Vagina (tissue), 2 donors: ENCODE measurements at regions not wholly inside any gene's neighbourhood (a gene's known extent, or its start where the extent isn't known, plus 50 kb on each side); places are given as distances from the start of the nearest gene placed in this dataset.

Source experiments
- DNase-seq, 2 donors: peaks; one replicate each; pipeline ENCODE4 v3.0.0-alpha.2; 2017; ENCODE audit errors: extremely low spot score in 2 of 2
- H3K27ac ChIP-seq: fragments of 200-600 bp; sonication (generic); one replicate; pipeline ENCODE4 v1.5.1; 2019
- H3K27me3 ChIP-seq: fragments of 200-600 bp; sonication (generic); one replicate; pipeline ENCODE4 v1.5.1; 2019
- H3K36me3 ChIP-seq, 2 donors: fragments of 200-600 bp; sonication (generic); one replicate each; pipeline ENCODE4 v1.5.1; 2017 to 2019
- H3K4me1 ChIP-seq: fragments of 200-600 bp; sonication (generic); one replicate; pipeline ENCODE4 v1.5.1; 2019
- H3K4me3 ChIP-seq, 2 donors: fragments of 200-600 bp; sonication (generic); 1 replicate in 1 of 2; 2 replicates in 1 of 2; pipeline ENCODE4 v1.5.1; 2016 to 2019
- H3K9me3 ChIP-seq: fragments of 200-600 bp; sonication (generic); one replicate; pipeline ENCODE4 v1.5.1; 2019
- POLR2A ChIP-seq, 2 donors: fragments of 450-650 bp; IDR thresholded peaks; one replicate each; pipeline ENCODE4 v1.6.1; 2017; ENCODE audit warnings: antibody characterized with exemption in 2 of 2, mild to moderate bottlenecking in 2 of 2, moderate library complexity in 2 of 2
- POLR2AphosphoS5 ChIP-seq, 2 donors: sonication (generic); formaldehyde crosslinking; IDR thresholded peaks; one replicate each; pipeline ENCODE4 v1.9.0; 2017; ENCODE audit warnings: antibody characterized with exemption in 2 of 2, mild to moderate bottlenecking in 2 of 2, low read depth in 1 of 2; ENCODE audit not compliant: insufficient read depth in 1 of 2
- intact Hi-C: fragments of 100-400 bp; cut with DNase I; formaldehyde crosslinking; loops from one replicate; pipeline ENCODE4 v1.15.1; 2023
- TF ChIP-seq, protein P1 (sequence below), 3 experiments: fragments of 450-650 bp in 2 of 3; fragments of 200-600 bp in 1 of 3; sonication (generic) in 1 of 3; IDR thresholded peaks; one replicate each; pipeline ENCODE4 v1.5.1; 2017 to 2019; ENCODE audit warnings: antibody characterized with exemption in 3 of 3, mild to moderate bottlenecking in 2 of 3, moderate library complexity in 2 of 3

DNA sequence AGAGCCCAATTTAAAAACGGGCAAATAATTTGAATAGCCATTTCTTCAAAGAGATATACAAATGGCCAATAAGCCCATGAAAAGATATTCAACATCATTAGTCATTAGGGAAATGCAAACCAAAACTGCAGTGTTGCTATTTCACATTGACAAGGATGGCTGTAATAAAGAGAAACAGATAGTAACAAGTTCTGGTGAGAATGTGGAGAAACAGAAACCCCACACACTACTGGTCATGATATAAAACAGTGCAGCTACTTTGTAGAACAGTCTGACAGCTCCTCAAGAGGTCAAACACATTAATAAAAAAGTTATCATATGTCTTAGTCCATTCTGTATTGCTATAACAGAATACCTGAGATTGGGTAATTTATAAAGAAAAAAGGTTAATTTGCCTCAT, 237.0 kb upstream of the GRAMD2B start:
- H3K36me3 ChIP-seq = no peaks in the 10 kb centered on the region
- no peak overlapping the region for H3K4me3 ChIP-seq
- no peaks in the 10 kb centered on the region for H3K4me1 ChIP-seq
- no peak overlapping the region for H3K27ac ChIP-seq
- TF ChIP-seq POLR2A (IDR thresholded peaks at IDR 0.05) (no peak), POLR2AphosphoS5 (IDR thresholded peaks at IDR 0.05; ENCODE audit: insufficient read depth in 1 of 2, low read depth in 1 of 2) (no peak)
- TF ChIP-seq, protein P1, sequence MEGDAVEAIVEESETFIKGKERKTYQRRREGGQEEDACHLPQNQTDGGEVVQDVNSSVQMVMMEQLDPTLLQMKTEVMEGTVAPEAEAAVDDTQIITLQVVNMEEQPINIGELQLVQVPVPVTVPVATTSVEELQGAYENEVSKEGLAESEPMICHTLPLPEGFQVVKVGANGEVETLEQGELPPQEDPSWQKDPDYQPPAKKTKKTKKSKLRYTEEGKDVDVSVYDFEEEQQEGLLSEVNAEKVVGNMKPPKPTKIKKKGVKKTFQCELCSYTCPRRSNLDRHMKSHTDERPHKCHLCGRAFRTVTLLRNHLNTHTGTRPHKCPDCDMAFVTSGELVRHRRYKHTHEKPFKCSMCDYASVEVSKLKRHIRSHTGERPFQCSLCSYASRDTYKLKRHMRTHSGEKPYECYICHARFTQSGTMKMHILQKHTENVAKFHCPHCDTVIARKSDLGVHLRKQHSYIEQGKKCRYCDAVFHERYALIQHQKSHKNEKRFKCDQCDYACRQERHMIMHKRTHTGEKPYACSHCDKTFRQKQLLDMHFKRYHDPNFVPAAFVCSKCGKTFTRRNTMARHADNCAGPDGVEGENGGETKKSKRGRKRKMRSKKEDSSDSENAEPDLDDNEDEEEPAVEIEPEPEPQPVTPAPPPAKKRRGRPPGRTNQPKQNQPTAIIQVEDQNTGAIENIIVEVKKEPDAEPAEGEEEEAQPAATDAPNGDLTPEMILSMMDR (IDR thresholded peaks at IDR 0.05) = no peak
- intact Hi-C loops = no loop called here
- DNase-seq = no peak
- H3K27me3 ChIP-seq = no peaks in the 10 kb centered on the region
- no peaks in the 10 kb centered on the region for H3K9me3 ChIP-seq

DNA sequence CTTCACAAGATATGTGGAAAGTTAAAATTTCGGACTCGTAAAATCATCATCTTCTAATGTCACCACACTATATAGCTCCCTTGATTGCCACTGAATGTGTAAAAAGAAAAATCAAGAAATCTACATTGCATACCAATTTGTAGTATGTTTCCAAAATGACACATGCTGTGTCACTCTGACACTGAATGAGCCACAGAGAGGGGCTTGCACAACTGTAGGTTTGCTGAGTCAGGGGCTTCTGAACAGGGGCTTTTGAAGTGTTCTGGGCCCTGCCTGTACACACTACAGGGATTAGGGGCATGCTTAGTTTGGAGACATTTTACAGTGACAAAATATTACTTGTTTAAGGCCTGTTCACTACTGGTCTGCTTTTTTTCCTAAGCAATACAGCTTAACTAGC, 234.4 kb upstream of the GRAMD2B start:
- H3K9me3 ChIP-seq = no peaks in the 10 kb centered on the region
- H3K4me1 ChIP-seq = no peaks in the 10 kb centered on the region
- DNase-seq = no peak
- intact Hi-C loops = no loop called here
- H3K4me3 ChIP-seq = no peak overlapping the region
- no peaks in the 10 kb centered on the region for H3K36me3 ChIP-seq
- no peak overlapping the region for H3K27ac ChIP-seq
- no peaks in the 10 kb centered on the region for H3K27me3 ChIP-seq
- TF ChIP-seq, protein P1 (IDR thresholded peaks at IDR 0.05) = no peak
- TF ChIP-seq POLR2AphosphoS5 (IDR thresholded peaks at IDR 0.05; ENCODE audit: insufficient read depth in 1 of 2, low read depth in 1 of 2) (no peak), POLR2A (IDR thresholded peaks at IDR 0.05) (no peak)

DNA sequence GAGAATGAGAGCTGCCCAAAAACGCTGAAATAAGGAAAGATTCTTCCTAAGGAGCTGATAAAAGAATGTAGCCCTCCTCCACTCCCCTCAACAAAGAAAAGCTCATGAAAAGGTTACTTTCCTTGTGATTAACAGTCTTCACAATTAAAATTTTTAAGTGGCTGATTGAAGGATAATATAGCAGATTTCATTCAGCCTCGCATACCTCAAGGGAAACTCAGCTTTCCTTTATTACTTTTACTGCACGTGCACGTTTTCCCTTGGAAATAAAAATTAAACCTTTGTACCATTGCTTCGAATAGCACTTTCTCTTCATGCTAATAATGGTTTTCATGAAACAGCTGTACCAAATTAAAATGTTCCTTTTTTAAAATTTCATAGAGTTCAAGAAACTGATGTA, 234.0 kb upstream of the GRAMD2B start:
- intact Hi-C loops = no loop called here
- Histone ChIP-seq H3K36me3 (no peaks in the 10 kb centered on the region), H3K27me3 (no peaks in the 10 kb centered on the region), H3K9me3 (no peaks in the 10 kb centered on the region), H3K4me1 (no peaks in the 10 kb centered on the region), H3K4me3 (no peak overlapping the region), H3K27ac (no peak overlapping the region)
- TF ChIP-seq, protein P1 (IDR thresholded peaks at IDR 0.05) = no peak
- no peak for TF ChIP-seq POLR2AphosphoS5 (IDR thresholded peaks at IDR 0.05; ENCODE audit: insufficient read depth in 1 of 2, low read depth in 1 of 2)
- no peak for TF ChIP-seq POLR2A (IDR thresholded peaks at IDR 0.05)
- DNase-seq = no peak

DNA sequence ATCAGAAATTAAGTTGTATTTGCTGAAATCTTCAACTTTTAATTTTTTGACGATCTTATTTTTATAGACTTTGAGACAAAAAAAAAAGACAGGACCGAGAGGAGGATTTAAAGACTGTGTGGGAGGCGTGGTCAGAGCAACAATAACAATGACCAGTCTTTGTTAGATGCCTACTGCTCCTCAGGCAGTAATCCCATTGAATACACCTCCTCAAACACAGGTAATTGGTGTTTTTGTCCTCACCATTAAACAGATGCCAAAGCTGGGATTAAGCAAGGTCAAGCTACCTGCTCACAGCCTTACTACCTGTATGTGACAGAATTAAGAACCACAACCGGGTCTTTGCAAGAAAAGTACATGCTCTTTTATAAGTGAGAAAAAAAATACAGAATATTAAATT, 233.3 kb upstream of the GRAMD2B start:
- H3K27ac ChIP-seq = no peak overlapping the region
- TF ChIP-seq POLR2A (IDR thresholded peaks at IDR 0.05) (no peak), POLR2AphosphoS5 (IDR thresholded peaks at IDR 0.05; ENCODE audit: insufficient read depth in 1 of 2, low read depth in 1 of 2) (no peak)
- TF ChIP-seq, protein P1 (IDR thresholded peaks at IDR 0.05) = no peak
- H3K4me3 ChIP-seq = no peak overlapping the region
- H3K4me1 ChIP-seq = no peaks in the 10 kb centered on the region
- H3K36me3 ChIP-seq = no peaks in the 10 kb centered on the region
- no peak for DNase-seq
- no peaks in the 10 kb centered on the region for H3K9me3 ChIP-seq
- intact Hi-C loops = no loop called here
- H3K27me3 ChIP-seq = no peaks in the 10 kb centered on the region

DNA sequence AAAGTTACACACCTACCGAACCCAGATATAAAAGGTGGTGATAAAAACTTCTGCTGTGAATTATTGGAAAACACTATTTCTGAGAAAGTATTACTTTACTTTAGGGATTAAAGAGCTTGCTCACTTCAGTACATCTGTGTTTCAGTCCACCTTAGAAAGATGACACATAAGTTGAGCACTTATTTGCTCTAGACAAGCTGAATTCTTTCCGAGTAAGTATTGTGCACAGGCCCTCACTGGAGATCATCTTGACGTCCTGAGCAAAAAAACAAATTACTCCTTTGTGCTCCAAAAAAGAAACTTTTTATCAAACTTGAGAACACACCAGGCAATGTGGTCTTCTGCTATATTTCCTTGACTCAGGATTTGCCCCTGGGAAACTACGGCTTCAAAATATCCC, 231.0 kb upstream of the GRAMD2B start:
- DNase-seq = no peak
- Histone ChIP-seq H3K27ac (no peak overlapping the region), H3K9me3 (no peaks in the 10 kb centered on the region), H3K36me3 (no peaks in the 10 kb centered on the region), H3K4me3 (no peak overlapping the region), H3K27me3 (no peaks in the 10 kb centered on the region), H3K4me1 (peaks cover 12% of the 10 kb centered on the region)
- intact Hi-C loops = no loop called here
- TF ChIP-seq POLR2A (IDR thresholded peaks at IDR 0.05) (no peak), POLR2AphosphoS5 (IDR thresholded peaks at IDR 0.05; ENCODE audit: insufficient read depth in 1 of 2, low read depth in 1 of 2) (no peak)
- TF ChIP-seq, protein P1 (IDR thresholded peaks at IDR 0.05) = no peak
